Left renal cortex interstitium (tissue), 4 donors: ENCODE measurements at regions not wholly inside any gene's neighbourhood (a gene's known extent, or its start where the extent isn't known, plus 50 kb on each side); places are given as distances from the start of the nearest gene placed in this dataset.
"Not testable (repeated sequence)": the region's sequence is repeated elsewhere in the genome, so short reads cannot be mapped to it uniquely, and the experiment has no call there.

Experiments used
- DNase-seq, 4 donors: peaks; one replicate each; pipeline ENCODE4 v3.0.0-alpha.2; 2013; ENCODE audit warnings: low read depth in 4 of 4, low spot score in 2 of 4, missing footprints in 1 of 4

DNA sequence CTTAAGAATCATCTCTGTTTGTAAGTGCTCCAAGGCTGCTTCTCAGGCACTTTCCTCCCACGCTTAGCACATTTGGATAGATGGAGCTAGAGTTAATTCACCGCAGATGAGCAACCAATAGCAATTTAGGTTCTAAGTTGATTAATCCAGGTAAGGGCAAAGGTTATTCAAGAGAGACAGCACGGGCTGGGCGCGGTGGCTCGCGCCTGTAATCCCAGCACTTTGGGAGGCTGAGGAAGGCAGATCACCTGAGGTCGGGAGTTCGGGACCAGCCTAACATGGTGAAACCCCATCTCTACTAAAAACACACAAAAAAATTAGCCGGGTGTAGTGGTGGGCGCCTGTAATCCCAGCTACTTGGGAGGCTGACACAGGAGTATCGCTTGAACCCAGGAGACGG lies 54.5 kb upstream of the UNC13C start:
- DNase-seq, result not testable (repeated sequence)

DNA sequence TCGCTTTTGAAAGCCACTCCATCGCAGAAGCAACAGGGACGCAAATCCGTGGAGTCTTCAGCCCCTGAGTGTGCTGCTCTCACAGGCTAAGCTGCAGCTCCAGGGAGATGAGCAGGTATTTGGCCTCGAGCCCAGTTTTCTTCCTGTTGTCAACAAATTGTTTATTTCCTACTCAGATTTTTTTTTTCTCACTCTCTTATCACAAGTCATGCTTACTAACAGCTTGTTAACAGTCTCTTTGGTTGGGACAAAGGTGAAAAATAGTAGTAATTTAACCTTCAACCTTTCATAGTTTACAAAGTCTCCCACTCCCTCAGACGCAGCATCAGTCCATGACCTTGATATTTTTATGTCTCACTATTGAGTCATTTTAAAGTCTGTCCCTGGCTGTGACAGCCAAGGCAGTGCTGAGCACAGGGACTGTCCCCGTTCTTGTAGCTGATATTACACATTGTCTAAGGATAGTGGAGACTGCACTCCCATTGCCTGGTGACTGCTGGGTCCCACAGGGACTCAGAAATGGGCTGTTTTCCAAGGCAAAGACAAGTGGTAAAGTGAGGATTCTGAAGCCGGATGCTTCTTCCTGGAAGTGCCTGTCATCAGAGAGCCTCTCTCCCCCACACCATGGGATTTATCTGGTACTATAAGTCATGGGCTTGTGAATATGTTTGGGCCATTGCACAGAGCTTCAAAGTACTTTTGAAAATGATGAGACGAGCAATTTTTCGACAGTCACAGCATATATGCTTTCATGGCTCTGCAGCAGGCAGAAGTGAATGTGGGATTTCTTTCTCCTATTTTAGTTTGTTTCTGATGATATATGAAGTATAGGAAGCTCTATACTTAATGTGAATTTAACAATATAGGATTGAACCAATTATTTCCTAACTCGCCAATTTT lies 59.8 kb upstream of the UNC13C start:
- DNase-seq, result no peak

DNA sequence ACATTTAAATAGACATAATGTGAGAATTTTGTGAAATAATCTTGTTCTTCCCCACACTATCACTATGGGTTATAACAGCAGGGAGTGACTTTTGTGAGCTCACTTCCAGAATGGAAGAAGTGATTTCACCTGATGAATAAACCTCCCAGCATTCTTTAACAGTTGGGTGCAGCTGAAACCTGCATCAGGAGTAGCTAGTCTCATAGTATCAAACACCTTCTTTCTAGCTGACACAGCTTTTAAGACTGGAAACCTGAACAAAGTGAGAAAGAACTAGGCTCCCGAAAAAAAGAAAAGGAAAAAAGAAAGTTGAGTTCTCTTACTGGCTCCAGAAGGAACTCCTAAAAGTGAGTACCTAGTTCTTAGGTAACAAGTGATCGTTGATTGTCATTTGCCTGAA lies 61.1 kb upstream of the UNC13C start:
- no peak for DNase-seq

DNA sequence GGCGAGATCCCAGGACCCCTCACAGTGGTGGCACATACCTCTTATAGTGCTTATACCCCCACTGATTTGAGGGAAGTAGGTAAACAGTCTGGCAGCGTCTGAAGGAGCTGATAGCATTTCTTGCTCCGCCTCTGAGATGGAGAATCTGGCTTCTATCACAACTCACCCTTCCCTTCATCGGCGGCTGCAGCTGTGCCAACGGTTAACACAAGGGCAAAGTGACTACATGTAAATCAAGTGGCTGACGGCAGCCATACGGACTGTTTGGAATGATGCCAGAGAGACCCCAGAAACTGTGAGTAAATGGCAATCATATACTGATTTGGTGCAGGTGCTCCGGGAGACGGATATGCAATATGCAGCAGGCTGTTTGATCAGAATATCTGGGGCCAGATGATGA lies 66.8 kb upstream of the UNC13C start:
- no peak for DNase-seq

DNA sequence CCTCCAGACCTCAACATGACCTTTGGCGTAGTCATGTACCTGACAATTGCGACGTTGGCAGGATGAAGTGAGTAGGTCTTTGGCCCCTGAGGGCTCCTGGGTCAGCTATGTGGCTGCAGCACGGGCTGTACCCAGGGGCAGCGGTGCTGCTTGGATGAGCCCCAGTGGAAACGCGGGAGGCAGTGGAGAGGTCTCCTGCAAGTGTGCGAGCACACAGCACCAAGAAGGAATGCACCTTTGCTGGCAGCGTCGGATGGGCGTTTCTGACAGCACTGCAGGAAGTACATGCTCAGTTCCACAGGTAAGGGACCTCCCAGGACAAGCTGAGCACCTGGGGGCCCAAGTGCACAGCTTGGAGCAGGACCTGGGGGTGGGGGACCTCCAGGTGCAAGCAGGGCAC lies 67.4 kb upstream of the UNC13C start:
- no peak for DNase-seq

DNA sequence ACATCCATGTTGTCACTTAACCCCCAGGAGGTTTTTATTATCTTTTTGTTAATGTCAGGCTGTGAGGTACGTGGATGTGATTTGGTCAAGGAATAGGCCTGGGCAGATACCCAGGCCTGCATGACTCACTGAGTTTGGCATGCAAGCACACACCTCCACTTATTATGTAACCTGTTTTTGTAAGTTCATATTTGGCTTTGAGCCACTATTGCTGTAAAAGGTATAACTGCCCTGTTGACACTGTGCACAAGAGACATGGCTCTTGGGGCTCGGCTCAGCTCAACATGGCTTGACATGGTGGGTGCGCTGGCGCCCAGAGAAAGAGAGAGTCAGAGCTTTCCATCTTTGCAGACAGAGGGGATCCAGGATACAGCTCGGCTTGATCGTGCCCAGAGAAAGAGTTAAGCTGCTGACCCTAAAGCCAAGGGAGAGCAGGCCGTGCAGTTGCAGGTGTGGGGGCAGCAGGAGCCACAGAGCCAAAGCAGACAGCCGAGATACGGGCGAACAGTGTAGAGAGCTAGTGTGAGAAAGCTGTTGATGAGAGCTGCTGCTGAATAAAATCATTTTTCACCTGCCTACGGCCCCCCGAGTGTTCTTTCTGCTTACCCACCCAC lies 67.9 kb upstream of the UNC13C start:
- DNase-seq, result no peak

DNA sequence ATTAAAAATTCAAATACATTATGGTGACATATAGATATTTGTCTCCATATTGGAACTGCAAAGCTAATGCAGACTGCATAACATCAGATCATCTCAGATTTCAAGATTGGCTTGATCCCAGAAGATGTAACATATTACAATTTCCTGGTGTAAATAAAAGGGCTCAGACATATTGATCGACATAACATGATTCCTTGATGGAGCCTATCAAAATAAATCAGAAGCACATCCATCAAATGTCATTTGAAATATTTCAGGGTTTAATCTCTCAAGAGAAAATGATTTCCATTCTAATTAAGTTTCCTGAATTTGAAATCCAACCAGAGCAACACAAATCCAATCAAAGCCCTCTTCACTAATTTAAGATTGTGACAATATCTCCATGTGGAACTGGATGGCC lies 75.1 kb upstream of the UNC13C start:
- DNase-seq, result no peak

DNA sequence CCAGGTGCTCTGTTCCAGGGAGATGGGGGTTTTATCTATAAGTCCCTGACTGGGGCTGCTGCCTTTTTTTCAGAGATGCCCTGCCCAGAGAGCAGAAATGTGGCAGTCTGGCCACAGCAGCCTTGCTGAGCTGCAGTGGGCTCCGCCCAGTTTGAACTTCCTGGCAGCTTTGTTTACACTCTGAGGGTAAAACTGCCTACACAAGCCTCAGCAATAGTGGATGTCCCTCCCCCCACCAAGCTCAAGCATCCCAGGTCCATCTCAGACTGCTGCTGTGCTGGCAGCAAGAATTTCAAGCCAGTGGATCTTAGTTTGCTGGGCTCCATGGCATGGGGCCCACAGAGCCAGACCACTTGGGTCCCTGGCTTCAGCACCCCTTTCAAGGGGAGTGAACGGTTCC lies 84.8 kb upstream of the UNC13C start:
- DNase-seq, result not testable (repeated sequence)

DNA sequence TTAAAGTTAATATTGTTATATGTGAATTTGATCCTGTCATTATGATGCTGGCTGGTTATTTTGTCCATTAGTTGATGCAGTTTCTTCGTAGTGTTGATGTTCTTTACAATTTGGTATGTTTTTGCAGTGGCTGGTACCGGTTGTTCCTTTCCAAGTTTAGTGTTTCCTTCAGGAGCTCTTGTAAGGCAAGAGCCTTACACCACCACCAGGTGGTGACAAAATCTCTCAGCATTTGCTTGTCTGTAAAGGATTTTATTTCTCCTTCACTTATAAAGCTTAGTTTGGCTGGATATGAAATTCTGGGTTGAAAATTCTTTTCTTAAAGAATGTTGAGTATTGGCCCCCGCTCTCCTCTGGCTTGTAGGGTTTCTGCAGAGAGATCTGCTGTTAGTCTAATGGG lies 86.4 kb upstream of the UNC13C start:
- DNase-seq, result not testable (repeated sequence)

DNA sequence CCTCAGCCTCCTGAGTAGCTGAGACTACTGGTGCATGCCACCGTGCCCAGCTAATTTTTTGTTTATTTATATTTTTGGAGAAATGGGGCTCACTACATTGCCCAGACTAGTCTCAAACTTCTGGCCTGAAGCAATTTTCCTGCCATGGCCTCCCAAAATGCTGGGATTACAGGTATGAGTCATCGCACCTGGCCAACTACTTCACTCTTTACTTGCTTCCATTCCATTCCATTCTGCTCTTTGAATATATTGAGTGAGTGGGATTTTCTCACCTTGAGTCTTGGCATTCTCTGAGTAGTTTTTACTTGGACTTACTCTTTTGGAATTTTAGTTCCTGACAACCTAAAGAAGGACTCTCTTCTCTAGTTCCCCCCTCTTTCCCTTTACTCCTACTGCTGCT lies 93.8 kb upstream of the UNC13C start:
- DNase-seq, result no peak

DNA sequence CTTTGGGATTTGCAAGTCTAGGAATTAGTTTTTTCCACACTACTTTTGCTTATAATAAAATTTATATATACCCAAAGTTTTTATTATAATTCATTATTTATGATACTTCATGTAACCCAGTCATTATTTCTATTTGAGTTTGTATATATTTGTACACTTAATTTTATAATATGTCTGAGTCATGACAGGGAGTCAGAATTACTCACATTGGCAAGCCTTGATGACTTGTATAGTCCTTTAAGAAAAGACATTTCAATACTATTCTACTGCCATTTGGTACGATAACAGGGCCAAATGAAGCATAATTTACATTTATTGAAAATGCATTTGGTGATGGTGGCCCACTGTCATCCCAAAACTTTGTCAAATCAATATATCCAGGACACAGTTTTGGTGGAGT lies 95.9 kb upstream of the UNC13C start:
- DNase-seq, result no peak

DNA sequence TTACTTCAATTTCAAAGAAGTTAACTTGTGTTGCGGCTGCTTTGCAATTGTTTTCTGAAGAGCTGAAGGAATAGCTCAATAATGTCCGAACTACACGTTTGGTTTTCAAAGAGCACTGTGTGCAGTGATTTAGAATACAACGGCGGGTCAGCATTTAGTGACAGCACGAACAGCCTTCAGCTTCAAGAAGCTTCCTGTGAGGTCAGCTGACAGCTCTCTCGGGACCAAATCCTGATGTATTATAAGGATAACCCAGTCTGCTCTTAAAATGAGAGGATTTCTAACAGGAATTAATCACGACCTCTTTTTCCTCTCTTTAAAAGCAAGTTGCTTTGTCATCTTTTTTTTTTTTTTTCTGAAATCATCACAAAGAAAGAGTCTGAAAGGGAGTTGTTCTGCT lies 97.9 kb upstream of the UNC13C start:
- no peak for DNase-seq

DNA sequence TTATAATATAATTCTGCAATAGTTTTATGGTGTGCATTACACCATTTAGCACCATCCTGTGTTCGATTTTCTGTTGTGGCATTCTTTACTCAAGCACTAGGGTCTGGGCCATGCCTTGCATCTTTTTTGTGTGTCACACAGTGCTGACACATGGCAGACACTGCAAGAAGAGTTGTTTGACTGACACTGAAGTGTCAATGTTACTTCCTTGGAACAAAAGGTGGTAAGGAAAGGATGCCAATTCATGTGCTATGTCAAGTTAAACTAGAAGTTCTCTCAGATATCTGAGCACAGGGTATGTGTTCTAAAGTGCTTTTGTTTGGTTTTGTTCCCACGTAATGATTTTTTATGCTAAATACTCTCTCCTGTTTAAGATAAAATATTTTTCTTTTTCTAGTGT lies 102.5 kb upstream of the UNC13C start:
- no peak for DNase-seq

DNA sequence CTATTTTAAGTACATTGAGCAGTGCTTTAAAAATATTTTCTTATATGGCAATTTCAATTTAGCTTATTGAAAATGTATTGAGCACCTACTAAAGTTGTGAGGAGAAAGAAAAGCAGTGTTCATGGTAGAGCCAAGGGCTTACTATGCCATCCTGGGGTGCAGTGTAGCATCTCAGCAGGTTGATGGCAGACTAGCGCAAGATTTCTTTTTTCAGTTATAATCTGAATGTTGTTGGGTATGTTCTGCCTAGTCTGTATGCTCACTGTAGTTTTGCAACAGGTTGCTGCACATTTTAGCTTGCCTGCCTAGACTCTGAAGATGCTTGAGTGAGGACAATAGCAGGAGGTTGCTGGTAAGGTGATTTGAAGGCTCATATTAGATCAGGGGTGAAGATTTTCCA lies 103.1 kb upstream of the UNC13C start:
- no peak for DNase-seq

DNA sequence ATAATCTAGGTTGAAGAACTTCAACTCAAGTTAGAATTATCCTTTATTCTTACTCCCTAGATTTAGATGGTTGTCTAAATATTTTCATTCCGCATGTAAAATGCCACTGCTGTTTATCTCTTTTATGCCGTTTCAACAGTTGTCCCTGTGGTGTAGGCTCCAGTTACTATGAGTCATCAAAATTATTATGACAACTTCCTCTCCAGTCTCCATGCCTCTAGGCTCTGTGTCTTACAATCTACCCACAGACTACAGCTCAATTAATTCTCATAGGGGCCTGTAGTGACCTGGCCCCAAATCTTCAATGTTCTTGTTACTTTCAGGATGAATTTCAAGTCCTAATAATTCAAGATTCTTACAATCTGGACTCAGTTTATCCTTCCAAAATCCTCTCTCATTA lies 105.8 kb upstream of the UNC13C start:
- no peak for DNase-seq

DNA sequence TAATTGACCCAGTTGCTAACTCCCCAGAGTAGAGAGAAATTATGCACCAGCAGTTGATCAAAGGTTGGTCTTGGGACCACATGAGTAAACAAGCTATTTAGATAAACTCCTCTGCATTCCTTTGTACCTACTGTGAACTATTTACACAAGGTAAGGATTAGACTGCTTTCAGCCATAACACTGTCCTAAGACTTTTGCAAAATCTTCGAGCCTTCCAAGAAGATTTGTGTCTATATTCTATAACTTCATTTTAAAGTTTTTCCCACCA lies 108.5 kb upstream of the UNC13C start:
- no peak for DNase-seq

DNA sequence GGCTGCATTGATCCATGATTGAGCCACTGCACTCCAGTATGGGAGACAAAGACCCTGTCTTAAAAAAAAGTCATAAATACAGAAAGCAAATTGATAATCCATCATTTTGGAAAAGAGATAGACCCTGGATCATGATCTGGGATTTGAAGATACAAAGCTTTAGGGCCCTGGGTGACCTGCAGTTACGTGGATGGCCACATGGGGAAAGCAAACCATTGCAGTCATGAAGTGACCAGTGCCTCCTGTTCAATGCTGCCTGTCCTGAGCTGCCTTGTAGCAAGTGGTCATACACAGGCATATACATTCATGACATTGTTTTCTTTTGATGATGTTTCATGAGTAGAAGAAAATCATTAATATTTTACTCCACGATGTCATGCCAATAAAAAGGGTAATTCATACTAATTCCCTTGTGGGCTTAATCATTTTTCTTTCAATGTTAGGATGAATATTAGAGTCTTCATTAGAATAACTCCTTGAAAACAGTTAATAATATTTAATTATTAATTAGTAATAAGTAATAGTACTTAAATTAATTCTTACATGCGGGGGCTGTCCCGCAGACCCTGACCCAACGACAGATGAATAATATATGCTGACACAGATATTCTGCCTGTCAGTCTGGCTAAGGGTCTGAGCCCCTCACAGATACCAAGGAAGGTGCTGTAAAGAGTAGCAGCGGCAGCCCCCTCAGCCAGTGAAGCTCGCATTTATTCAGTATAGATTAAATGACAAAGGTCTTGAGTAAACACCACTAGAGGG lies 109.0 kb upstream of the UNC13C start:
- DNase-seq, result no peak

DNA sequence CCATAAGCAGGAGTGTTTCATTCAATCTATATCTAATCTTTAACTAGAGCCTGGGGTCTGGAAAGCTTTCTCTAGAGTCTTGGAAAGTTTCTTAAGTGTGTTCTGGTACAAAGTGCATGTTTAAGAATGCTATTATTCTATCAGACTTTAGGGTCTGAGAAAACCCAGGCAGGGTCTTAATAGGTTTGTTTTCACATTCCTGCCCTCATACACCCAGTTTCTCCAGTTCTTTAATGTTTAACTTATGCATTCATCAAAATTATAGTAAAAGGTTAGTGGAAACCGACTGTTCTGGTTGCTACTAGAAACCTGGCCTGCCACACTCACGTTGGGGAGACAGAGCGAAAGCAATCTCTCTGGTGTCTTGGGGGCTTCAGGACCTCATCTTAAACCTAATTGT lies 102.9 kb upstream of the WDR72 start:
- DNase-seq, result peak in 3 of 4 donors; percentile 21 to 53 (median 23)

DNA sequence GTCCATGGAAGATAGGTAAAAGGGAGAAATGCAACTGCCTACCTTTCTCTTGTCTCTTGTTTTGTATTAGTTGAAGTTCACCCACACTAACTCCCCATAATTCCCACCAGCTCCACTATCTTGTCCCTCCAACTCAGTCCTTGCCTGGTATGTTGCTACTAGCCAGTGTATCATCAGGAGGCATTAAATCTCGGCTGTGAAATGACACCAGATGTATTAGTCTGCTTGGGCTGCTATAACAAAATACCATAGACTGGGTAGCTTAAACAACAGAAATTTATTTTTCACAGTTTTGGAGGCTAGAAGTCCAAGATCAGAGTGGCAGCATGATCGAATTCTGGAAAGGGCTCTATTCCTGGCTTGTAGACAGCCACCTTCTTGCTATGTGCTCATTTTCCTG lies 102.3 kb upstream of the WDR72 start:
- DNase-seq, result no peak

DNA sequence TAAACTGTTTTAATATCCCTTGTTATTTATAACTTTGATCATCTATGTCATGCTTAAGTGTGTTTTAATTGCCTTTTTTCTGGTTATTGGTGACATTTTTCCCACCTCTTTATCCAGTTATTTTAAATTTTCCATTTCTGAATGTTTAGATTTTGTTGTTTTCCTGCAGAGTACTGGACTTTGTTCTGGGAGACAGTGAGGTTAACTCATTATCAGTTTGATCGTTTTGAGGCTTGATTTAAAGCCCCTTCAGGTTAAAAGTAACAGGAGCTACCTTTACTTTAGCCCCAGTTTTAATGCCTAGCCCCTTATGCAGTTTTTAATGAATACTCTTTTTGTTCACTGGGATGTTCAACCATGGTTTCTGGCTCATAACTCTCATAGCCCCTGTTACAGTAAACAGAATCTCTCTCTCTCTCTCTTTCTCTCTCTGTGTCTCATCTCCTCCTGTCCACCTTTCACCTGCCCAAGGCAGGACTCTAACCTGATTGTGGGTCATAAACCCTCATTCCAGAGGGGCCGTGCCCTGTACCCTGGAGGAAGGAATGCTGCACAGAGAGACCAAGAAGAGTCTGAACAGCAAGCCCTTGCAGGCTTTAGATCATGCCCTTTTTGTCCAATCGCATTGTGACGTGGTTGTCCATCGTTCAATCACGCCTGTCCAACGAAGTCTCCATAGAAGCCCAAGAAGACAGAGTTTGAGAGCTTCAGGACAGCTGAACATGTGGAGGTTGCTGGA lies 91.8 kb upstream of the WDR72 start:
- no peak for DNase-seq

DNA sequence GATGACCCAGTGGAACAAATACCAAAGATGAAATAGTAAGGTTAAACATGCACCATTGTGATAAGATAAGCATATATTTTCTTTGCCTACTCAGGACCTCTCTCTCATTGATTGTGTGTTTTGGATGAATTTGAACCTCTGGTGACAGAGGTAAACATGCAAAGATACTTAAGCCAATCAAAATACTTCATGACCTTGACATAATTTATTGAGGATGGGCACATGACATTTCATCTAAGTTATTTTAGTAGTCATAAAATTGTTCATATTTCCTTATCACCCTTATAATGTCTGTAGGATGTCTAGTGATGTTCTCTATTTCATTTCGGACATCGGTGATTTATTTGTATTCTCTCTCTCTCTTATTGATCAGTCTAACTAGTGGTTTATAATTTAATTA lies 88.3 kb upstream of the WDR72 start:
- no peak for DNase-seq
